ENCODE measurements at regions not wholly inside any gene's neighbourhood (a gene's known extent, or its start where the extent isn't known, plus 50 kb on each side); places are given as distances from the start of the nearest gene placed in this dataset.

DNA sequence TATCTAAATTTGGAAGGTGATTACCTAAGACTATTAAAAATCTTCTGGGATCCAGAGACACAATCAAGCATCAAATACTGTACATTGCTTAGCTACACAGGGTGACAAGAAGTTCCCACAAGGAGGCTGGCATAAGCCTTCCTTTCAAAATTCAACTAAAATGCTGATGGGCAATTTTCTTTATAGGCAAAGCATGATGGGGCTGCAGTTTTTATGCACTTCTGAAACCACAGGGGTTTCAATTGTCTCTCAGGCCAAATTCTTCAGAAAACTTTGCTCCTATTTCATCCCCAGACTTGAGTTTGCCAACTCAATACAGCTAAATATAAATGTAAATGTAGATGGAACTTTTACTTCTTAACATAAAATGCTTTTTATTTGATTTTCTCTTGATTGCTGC is 241.6 kb downstream of the ZPLD1 start:
- no peak for DNase-seq

DNA sequence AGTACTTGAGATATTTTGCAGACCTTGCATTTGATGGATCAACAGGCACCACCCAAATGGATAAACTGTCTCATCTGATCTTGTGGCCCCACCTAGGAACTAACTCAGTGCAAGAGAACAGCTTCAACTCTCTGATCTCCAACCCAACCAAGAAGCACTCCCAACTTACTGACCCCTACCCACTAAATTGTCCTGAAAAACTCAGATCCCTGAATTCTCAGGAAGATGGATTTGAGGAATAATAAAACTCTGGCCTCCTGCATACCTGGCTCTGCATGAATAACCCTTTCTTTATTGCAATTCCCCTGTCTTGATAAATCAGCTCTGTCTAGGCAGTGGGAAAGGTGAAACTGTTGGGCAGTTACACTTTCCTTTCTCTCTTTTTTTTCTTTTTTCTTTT is 247.9 kb downstream of the ZPLD1 start:
- no peaks in the 10 kb centered on the region for H3K4me1 Mint-ChIP-seq
- no peaks in the 10 kb centered on the region for H3K36me3 Mint-ChIP-seq
- DNase-seq = no peak
- no peak for ATAC-seq (ENCODE audit: low read depth)
- no peak overlapping the region for H3K27ac Mint-ChIP-seq
- H3K4me3 Mint-ChIP-seq = no peak overlapping the region
- POLR2A ChIA-PET = no interaction called here
- no peaks in the 10 kb centered on the region for H3K9me3 Mint-ChIP-seq
- H3K27me3 Mint-ChIP-seq = peaks cover 8% of the 10 kb centered on the region

More for the DNA sequence above, 241.6 kb downstream of the ZPLD1 start:
- no peak overlapping the region for H3K27ac Mint-ChIP-seq
- peaks cover 9% of the 10 kb centered on the region for H3K27me3 Mint-ChIP-seq
- no peaks in the 10 kb centered on the region for H3K36me3 Mint-ChIP-seq
- H3K4me3 Mint-ChIP-seq = no peak overlapping the region
- H3K9me3 Mint-ChIP-seq = no peaks in the 10 kb centered on the region
- ATAC-seq (ENCODE audit: low read depth) = no peak
- POLR2A ChIA-PET = no interaction called here
- peaks cover 3% of the 10 kb centered on the region for H3K4me1 Mint-ChIP-seq

DNA sequence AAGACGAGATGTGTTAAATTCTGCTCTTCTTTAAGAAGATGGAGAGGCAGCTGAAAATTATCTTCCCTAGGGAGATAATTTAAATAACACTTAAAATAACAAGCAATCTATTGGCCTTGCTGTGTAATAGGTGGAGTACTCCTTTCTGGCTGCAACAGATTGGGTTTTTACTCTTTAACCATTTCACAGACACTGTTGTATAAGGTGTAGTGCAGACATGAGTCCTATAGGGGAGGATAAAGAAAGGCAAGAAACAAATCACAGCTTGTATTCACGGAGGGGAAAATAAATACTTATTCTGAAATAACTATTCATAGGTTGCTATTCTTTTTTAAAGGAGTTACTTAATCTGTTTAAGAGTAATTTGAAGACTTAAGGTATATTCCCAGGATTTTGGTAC is 252.0 kb downstream of the ZPLD1 start:
- ATAC-seq (ENCODE audit: low read depth) = no peak
- POLR2A ChIA-PET = no interaction called here
- DNase-seq = no peak
- Mint-ChIP-seq H3K4me3 (no peak overlapping the region), H3K9me3 (no peaks in the 10 kb centered on the region), H3K27ac (no peak overlapping the region), H3K27me3 (peaks cover under 1% of the 10 kb centered on the region), H3K36me3 (no peaks in the 10 kb centered on the region), H3K4me1 (no peaks in the 10 kb centered on the region)

DNA sequence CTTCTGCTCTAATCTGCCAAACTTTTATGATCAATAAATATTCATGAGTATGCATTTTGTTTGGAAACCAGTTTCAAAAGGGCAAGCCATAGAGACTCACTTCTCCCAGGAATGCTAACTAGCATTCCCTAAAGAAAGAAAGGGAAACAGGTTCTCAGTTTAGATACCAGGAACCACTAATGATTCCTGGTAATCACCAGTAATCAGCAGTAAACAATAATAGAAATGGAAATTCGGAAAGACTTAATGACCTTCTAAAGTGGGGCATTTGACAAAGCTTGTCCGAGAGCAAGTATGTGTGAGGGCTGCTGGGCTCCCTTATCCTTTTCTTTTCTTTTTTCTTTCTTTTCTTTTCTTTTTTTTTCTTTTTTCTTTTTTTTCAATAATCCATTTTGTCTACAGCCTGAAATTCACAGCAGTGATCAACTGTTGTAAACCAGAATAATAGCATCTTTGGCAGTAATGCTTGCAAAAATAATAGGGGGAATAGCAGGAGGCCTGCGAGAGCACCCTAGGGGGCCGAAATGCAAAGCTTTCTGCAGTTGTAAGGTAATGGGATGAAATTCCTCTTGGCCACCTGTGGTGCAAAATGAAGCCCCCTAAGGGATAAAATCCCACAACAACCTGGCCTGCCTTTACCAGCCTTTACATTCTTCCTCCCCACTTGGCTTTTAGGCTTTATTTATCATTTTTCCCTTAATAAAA is 253.2 kb downstream of the ZPLD1 start:
- DNase-seq = no peak
- no peaks in the 10 kb centered on the region for H3K27me3 Mint-ChIP-seq
- no peak for ATAC-seq (ENCODE audit: low read depth)
- POLR2A ChIA-PET = no interaction called here
- no peak overlapping the region for H3K27ac Mint-ChIP-seq
- no peaks in the 10 kb centered on the region for H3K9me3 Mint-ChIP-seq
- H3K4me3 Mint-ChIP-seq = no peak overlapping the region
- no peaks in the 10 kb centered on the region for H3K36me3 Mint-ChIP-seq
- no peaks in the 10 kb centered on the region for H3K4me1 Mint-ChIP-seq

DNA sequence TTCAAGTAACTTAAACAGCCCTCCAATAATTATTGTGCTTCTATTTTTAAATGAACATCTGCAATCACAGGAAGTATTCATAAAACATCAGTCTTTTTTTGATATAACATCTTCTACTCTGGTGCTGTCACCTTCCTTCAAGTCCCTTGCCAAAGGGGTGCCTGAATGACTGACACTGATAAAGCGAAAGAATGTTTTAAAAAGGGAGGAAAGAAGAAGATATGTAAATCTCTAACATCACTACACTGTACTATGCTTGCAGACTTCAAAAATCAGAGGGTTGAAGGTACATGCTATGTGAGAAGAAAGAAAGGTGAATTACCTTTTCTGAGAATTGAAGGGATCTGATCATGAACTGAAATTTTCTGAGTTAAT is 253.7 kb downstream of the ZPLD1 start:
- POLR2A ChIA-PET = no interaction called here
- Mint-ChIP-seq H3K27ac (no peak overlapping the region), H3K4me1 (no peaks in the 10 kb centered on the region), H3K9me3 (no peaks in the 10 kb centered on the region), H3K4me3 (no peak overlapping the region), H3K27me3 (no peaks in the 10 kb centered on the region), H3K36me3 (no peaks in the 10 kb centered on the region)
- ATAC-seq (ENCODE audit: low read depth) = no peak
- DNase-seq = no peak

DNA sequence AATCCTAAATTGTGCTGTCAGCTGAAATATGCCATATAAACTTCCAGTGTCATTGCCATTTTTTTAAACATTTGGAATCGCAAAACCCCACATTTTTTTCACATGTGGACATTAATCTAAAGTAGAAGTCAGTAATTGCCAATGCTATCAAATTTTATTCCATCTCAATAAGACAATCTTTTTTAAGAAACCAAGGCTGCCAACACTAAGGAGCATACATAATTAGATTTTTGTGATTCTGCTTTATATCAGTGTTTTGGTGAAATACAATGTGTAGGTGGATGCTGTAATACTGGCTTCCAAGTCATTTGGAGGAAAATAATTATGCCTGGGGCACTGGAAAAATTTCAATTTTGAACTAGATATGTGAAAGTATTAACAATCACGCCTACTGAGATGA is 256.7 kb downstream of the ZPLD1 start:
- Mint-ChIP-seq H3K9me3 (no peaks in the 10 kb centered on the region), H3K4me1 (no peaks in the 10 kb centered on the region), H3K4me3 (no peak overlapping the region), H3K36me3 (no peaks in the 10 kb centered on the region), H3K27ac (no peak overlapping the region), H3K27me3 (no peaks in the 10 kb centered on the region)
- no peak for ATAC-seq (ENCODE audit: low read depth)
- no peak for DNase-seq
- POLR2A ChIA-PET = no interaction called here

DNA sequence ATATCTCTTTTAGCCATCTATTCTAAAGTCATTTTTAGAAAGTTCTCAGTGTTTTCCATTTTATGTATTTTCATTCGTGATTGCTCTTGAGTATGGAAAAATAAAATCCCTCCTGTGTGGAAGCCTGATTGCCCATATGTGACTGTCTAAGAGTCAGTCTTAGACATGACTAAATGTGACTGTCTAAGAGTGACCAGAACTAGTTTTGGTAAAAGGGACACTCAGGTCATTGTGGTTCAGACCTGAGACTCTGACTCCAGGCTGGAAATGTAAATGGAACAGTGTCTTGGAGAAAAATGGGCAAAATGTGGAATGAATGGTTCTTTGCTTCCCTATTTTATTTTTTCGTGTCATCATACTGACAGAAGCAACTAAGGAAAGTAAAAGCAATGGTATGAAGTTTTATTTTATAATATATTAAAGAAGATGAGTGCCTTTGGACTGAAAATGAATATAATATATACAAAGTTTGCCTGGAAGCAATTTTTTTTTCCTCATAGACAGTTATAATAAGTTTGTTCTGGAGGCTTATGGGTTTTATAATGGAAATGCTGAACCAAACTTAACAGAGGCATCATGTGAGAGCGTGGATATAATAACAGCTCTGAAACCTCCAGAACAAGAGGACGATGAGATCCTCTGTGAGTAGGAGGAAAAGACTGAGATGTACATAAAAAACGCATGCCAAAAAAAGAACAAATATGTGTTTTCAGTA is 264.4 kb downstream of the ZPLD1 start:
- no peak overlapping the region for H3K4me3 Mint-ChIP-seq
- peaks cover 3% of the 10 kb centered on the region for H3K27me3 Mint-ChIP-seq
- no peaks in the 10 kb centered on the region for H3K4me1 Mint-ChIP-seq
- ATAC-seq (ENCODE audit: low read depth) (no peak), DNase-seq (no peak)
- no peaks in the 10 kb centered on the region for H3K9me3 Mint-ChIP-seq
- H3K36me3 Mint-ChIP-seq = no peaks in the 10 kb centered on the region
- H3K27ac Mint-ChIP-seq = no peak overlapping the region
- POLR2A ChIA-PET = no interaction called here

DNA sequence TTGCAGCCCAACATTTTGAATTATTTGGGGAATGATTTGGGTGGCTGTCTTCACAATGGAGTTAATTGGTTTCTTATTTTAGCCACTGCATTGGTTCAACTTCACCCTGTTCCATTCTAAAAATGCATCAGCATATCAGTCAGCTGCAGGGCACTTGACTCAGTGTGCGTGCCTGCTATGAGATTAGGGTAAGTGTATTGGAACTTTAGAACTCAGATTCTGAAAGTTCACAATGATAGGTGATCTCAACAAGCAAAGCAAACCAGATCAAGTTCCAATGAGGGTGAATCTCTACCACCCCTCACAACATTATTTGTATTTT is 265.0 kb downstream of the ZPLD1 start:
- Mint-ChIP-seq H3K27me3 (peaks cover 3% of the 10 kb centered on the region), H3K27ac (no peak overlapping the region), H3K36me3 (no peaks in the 10 kb centered on the region), H3K9me3 (no peaks in the 10 kb centered on the region), H3K4me3 (no peak overlapping the region), H3K4me1 (no peaks in the 10 kb centered on the region)
- DNase-seq = no peak
- POLR2A ChIA-PET = no interaction called here
- no peak for ATAC-seq (ENCODE audit: low read depth)

DNA sequence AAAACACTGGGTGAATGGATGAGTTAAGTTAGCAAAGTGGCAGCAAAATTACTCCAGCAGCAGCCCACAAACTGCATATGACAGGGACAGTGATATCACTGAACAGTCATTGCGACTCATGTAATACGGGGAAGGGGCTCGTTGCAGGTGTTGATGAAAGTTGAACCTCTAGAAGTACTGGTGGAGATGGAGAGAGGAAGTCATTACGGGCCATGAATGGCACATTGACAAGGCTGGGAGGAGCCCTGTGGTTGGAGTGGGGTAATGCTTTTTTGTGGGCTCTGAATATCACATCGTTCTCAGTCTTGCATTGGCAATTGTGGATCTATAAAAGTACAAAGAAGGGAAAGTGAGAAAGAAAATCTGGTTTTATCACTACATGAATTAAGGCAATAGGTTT is 278.1 kb downstream of the ZPLD1 start:
- H3K9me3 Mint-ChIP-seq = no peaks in the 10 kb centered on the region
- ATAC-seq (ENCODE audit: low read depth) = no peak
- no peaks in the 10 kb centered on the region for H3K27me3 Mint-ChIP-seq
- H3K27ac Mint-ChIP-seq = no peak overlapping the region
- POLR2A ChIA-PET = no interaction called here
- no peak overlapping the region for H3K4me3 Mint-ChIP-seq
- H3K4me1 Mint-ChIP-seq = peaks cover 1% of the 10 kb centered on the region
- no peaks in the 10 kb centered on the region for H3K36me3 Mint-ChIP-seq
- no peak for DNase-seq

DNA sequence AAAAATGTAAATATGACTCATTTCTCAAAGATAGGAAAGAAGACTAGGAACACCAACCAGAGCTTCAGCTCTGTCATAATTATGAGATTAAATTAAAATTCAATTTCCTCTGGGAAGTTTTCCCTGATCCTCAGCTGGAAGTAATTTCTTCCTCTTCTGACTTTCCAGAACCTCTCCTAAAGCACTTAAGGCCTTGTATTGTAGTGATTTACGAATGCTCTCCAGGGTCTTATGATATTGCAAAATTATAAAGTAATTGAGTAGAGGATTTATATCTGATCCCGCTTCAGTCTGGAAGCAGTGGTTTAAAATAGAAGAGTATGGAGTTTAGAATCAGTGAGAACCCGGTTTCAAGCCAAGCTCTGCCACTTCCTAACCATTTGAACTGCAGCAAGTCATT is 279.8 kb downstream of the ZPLD1 start:
- peaks cover 1% of the 10 kb centered on the region for H3K4me1 Mint-ChIP-seq
- no peaks in the 10 kb centered on the region for H3K27me3 Mint-ChIP-seq
- H3K36me3 Mint-ChIP-seq = no peaks in the 10 kb centered on the region
- DNase-seq = no peak
- H3K4me3 Mint-ChIP-seq = no peak overlapping the region
- no peak overlapping the region for H3K27ac Mint-ChIP-seq
- no peaks in the 10 kb centered on the region for H3K9me3 Mint-ChIP-seq
- ATAC-seq (ENCODE audit: low read depth) = no peak
- POLR2A ChIA-PET = no interaction called here

DNA sequence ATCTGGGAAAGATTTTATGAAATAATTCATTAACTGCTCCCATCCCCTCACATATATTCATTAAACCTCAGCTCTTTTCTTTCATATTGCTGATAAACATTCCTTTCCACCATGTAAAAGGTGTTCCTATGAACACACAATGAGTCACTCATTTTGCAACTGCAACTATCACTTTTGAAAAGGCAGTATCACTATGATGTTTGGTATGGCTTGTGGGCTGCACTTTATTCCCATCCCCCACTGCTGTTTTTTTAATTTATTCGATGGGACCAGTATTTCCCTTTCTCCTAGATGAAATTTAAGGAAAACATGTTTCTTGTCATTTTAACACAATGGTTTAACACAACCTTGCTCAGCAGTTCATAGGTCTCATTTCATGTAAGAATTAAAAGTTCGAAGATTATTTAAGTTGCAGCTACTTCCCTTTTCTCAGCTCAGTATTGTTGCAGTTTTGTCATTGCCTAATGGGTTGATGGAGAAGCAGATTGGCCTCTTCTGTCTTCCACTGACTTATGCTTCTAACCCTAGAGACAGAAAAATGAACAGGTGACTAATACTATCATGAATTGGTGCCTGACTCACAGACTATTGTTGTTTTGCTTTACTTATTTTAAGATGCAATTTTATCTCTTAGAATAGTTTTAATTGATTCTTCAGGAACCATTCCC is 280.3 kb downstream of the ZPLD1 start:
- Mint-ChIP-seq H3K9me3 (no peaks in the 10 kb centered on the region), H3K36me3 (no peaks in the 10 kb centered on the region), H3K4me3 (no peak overlapping the region), H3K4me1 (peaks cover 1% of the 10 kb centered on the region), H3K27me3 (no peaks in the 10 kb centered on the region), H3K27ac (no peak overlapping the region)
- ATAC-seq (ENCODE audit: low read depth) (no peak), DNase-seq (no peak)
- POLR2A ChIA-PET = no interaction called here

DNA sequence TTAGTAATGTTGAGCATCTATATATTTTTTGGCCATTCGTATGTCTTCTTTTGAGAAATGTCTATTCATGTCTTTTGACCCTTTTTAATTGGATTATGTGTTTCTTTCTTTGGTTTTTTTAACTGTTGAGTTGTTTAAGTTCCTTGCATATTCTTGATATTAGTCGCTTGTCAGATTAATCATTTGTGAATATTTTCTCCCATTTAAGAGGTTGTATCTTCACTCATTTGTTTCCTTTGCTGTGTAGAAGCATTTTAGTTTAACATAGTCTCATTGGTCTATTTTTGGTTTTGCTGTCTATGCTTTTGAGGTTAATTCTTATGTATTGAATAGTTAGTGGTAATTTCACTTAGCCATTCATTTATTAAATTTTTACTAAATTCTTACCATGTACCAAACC is 283.8 kb downstream of the ZPLD1 start:
- Mint-ChIP-seq H3K4me3 (no peak overlapping the region), H3K27ac (no peak overlapping the region), H3K27me3 (no peaks in the 10 kb centered on the region), H3K36me3 (no peaks in the 10 kb centered on the region), H3K9me3 (no peaks in the 10 kb centered on the region), H3K4me1 (peaks cover 1% of the 10 kb centered on the region)
- no peak for DNase-seq
- no peak for ATAC-seq (ENCODE audit: low read depth)
- POLR2A ChIA-PET = no interaction called here

DNA sequence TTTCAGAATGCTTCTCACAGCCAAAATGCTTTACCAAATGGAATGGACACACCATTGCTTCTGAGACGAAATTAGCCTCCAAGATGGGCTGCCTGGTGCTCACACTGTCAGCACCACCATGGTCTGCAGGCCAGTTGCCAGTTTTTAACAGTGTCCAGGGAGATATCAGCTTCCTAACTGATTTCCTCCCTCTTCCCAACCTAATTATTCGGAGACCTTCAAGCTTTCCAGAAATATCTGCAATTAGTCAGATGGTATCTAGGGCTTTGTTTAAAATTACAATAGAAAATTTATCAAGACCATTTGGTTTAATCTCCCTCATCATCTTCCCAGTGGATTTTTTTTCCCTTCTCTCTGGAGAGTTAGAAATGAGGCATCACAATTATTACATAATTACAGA is 287.5 kb downstream of the ZPLD1 start:
- H3K27ac Mint-ChIP-seq = no peak overlapping the region
- no peak overlapping the region for H3K4me3 Mint-ChIP-seq
- no peak for DNase-seq
- H3K9me3 Mint-ChIP-seq = no peaks in the 10 kb centered on the region
- H3K4me1 Mint-ChIP-seq = no peaks in the 10 kb centered on the region
- no peak for ATAC-seq (ENCODE audit: low read depth)
- H3K27me3 Mint-ChIP-seq = no peaks in the 10 kb centered on the region
- no peaks in the 10 kb centered on the region for H3K36me3 Mint-ChIP-seq
- POLR2A ChIA-PET = no interaction called here

DNA sequence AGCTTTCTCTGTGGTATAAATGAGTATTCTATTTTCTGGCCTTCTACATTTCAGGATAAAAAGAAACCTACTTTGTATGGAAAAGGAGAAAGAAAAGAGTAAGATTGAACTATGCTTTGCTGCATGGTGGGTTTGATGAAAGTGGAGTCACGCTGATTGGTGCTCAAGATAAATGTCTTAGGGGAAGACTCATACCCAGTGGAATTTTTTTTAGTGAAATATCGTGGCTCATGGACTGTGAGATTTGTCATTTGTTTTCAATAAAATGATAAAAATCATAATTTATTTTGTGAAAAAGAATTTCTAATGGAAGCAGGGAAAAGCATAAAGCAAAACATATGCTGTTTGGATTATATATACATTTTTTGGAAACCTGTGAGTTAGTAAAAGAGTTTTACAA is 292.5 kb downstream of the ZPLD1 start:
- H3K4me3 Mint-ChIP-seq = no peak overlapping the region
- ATAC-seq (ENCODE audit: low read depth) (no peak), DNase-seq (no peak)
- no peaks in the 10 kb centered on the region for H3K27me3 Mint-ChIP-seq
- no peaks in the 10 kb centered on the region for H3K4me1 Mint-ChIP-seq
- no peak overlapping the region for H3K27ac Mint-ChIP-seq
- no peaks in the 10 kb centered on the region for H3K9me3 Mint-ChIP-seq
- POLR2A ChIA-PET = no interaction called here
- H3K36me3 Mint-ChIP-seq = no peaks in the 10 kb centered on the region

All from activated naive CD8-positive, alpha-beta T cell treated with anti-CD3 and anti-CD28 coated beads, Interleukin-2, amount 10 ng/mL, durations not matched to agents 7 days and 5 days (primary cell).